Right hindlimb (tissue), 1 donor: ENCODE measurements at regions not wholly inside any gene's neighbourhood (a gene's known extent, or its start where the extent isn't known, plus 50 kb on each side); places are given as distances from the start of the nearest gene placed in this dataset.
"Not testable (repeated sequence)": the region's sequence is repeated elsewhere in the genome, so short reads cannot be mapped to it uniquely, and the experiment has no call there.

Experiments
- DNase-seq: peaks from one replicate; pipeline ENCODE4 v3.0.0-alpha.2; 2018

GRCh38 chr12:105659355-105660075 lies 329.0 kb downstream of the C12orf75 start:
- DNase-seq = peak; percentile 78

- DNase-seq = not testable (repeated sequence)
Observed at GRCh38 chr12:105664765-105665164, 334.3 kb downstream of the C12orf75 start.

- no peak for DNase-seq
Observed at GRCh38 chr12:105665366-105665765, 334.9 kb downstream of the C12orf75 start.

- DNase-seq = no peak
Observed at GRCh38 chr12:105667973-105668743, 337.7 kb downstream of the C12orf75 start.

GRCh38 chr12:105670672-105671071 lies 340.2 kb downstream of the C12orf75 start:
- DNase-seq = no peak

- DNase-seq = no peak
Observed at GRCh38 chr12:105671720-105672119, 341.2 kb downstream of the C12orf75 start.

GRCh38 chr12:105672121-105672975 lies 341.9 kb downstream of the C12orf75 start:
- peak; percentile 80 for DNase-seq

- DNase-seq = no peak
Observed at GRCh38 chr12:105674871-105675699, 344.6 kb downstream of the C12orf75 start.

- no peak for DNase-seq
Observed at GRCh38 chr12:105676694-105677093, 346.2 kb downstream of the C12orf75 start.

- no peak for DNase-seq
Observed at GRCh38 chr12:105677672-105678071, 347.2 kb downstream of the C12orf75 start.

GRCh38 chr12:105679982-105680381 lies 349.5 kb downstream of the C12orf75 start:
- DNase-seq = no peak

- no peak for DNase-seq
Observed at GRCh38 chr12:105681341-105681740, 350.9 kb downstream of the C12orf75 start.

- DNase-seq = peak; percentile 47
Observed at GRCh38 chr12:105682821-105683220, 352.3 kb downstream of the C12orf75 start.

GRCh38 chr12:105683836-105684235 lies 353.3 kb downstream of the C12orf75 start:
- not testable (repeated sequence) for DNase-seq

- no peak for DNase-seq
Observed at GRCh38 chr12:105698075-105698474, 367.6 kb downstream of the C12orf75 start.

- DNase-seq = no peak
Observed at GRCh38 chr12:105699209-105699608, 368.7 kb downstream of the C12orf75 start.

GRCh38 chr12:105704787-105705186 lies 374.3 kb downstream of the C12orf75 start:
- DNase-seq = no peak

GRCh38 chr12:105705235-105705634 lies 374.7 kb downstream of the C12orf75 start:
- DNase-seq = no peak

GRCh38 chr12:105705765-105706164 lies 375.3 kb downstream of the C12orf75 start:
- DNase-seq = peak; percentile 61

- peak; percentile 50 for DNase-seq
Observed at GRCh38 chr12:105706321-105706972, 376.0 kb downstream of the C12orf75 start.

- no peak for DNase-seq
Observed at GRCh38 chr12:105706973-105707334, 376.5 kb downstream of the C12orf75 start.
